Gastroesophageal sphincter (tissue), 3 donors: ENCODE measurements at regions not wholly inside any gene's neighbourhood (a gene's known extent, or its start where the extent isn't known, plus 50 kb on each side); places are given as distances from the start of the nearest gene placed in this dataset.

Experiments used
- EP300 ChIP-seq: sonication (generic); formaldehyde crosslinking; IDR thresholded peaks from one replicate; pipeline ENCODE4 v1.6.1; 2017; ENCODE audit warnings: antibody characterized with exemption, mild to moderate bottlenecking
- POLR2A ChIP-seq, 2 donors: fragments of 450-650 bp; IDR thresholded peaks; one replicate each; pipeline ENCODE4 v1.6.1; 2017; ENCODE audit warnings: antibody characterized with exemption in 2 of 2, mild to moderate bottlenecking in 2 of 2, moderate library complexity in 1 of 2
- POLR2AphosphoS5 ChIP-seq: sonication (generic); formaldehyde crosslinking; IDR thresholded peaks from one replicate; pipeline ENCODE4 v1.6.1; 2017; ENCODE audit warnings: antibody characterized with exemption
- TF ChIP-seq, protein P1 (sequence below), 4 experiments: fragments of 200-600 bp in 2 of 4; fragments of 450-650 bp in 2 of 4; sonication (generic) in 1 of 4; IDR thresholded peaks; one replicate each; pipeline ENCODE4 v1.5.1; 2017 to 2019; ENCODE audit warnings: antibody characterized with exemption in 4 of 4, mild to moderate bottlenecking in 2 of 4, moderate library complexity in 2 of 4

DNA sequence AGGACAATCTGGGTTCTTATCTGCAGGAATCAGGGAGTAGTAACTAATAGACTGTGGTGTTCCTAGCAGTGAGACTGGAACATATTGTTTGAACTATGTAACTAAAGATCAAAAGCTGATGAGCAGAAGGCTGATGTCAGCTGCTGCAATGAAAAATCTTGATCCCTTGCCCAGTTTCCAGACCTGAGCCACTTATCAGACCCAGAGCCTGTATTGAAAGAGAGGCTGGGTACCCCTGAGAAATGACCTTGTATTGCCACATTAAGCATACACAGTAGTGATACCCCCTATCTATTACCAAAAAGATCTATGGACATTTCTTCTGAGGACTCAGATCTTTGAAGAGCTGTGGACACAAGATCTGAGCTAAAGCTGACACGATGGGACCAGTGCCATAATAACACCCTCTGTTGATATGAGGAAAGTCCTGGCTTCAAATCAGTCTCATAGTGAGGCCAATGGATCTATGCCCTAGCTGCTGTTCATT is 178.0 kb upstream of the GALNT2 start:
- TF ChIP-seq, protein P1, sequence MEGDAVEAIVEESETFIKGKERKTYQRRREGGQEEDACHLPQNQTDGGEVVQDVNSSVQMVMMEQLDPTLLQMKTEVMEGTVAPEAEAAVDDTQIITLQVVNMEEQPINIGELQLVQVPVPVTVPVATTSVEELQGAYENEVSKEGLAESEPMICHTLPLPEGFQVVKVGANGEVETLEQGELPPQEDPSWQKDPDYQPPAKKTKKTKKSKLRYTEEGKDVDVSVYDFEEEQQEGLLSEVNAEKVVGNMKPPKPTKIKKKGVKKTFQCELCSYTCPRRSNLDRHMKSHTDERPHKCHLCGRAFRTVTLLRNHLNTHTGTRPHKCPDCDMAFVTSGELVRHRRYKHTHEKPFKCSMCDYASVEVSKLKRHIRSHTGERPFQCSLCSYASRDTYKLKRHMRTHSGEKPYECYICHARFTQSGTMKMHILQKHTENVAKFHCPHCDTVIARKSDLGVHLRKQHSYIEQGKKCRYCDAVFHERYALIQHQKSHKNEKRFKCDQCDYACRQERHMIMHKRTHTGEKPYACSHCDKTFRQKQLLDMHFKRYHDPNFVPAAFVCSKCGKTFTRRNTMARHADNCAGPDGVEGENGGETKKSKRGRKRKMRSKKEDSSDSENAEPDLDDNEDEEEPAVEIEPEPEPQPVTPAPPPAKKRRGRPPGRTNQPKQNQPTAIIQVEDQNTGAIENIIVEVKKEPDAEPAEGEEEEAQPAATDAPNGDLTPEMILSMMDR (IDR thresholded peaks at IDR 0.05) = no peak
- no peak for TF ChIP-seq EP300
- no peak for TF ChIP-seq POLR2AphosphoS5
- TF ChIP-seq POLR2A (IDR thresholded peaks at IDR 0.05) = no peak
